Eye (tissue), 1 donor: ENCODE measurements at regions not wholly inside any gene's neighbourhood (a gene's known extent, or its start where the extent isn't known, plus 50 kb on each side); places are given as distances from the start of the nearest gene placed in this dataset.

Source experiments
- DNase-seq: peaks from one replicate; pipeline ENCODE4 v3.0.0-alpha.2; 2015

- no peak for DNase-seq
Measured at GRCh38 chr3:194837457-194838127, 151.9 kb downstream of the FAM43A start.

- no peak for DNase-seq
Measured at GRCh38 chr3:194838236-194838635, 152.6 kb downstream of the FAM43A start.

- DNase-seq, result no peak
Measured at GRCh38 chr3:194840661-194841514, 155.2 kb downstream of the FAM43A start.

GRCh38 chr3:194841515-194841841 is 155.8 kb downstream of the FAM43A start:
- no peak for DNase-seq

GRCh38 chr3:194843556-194843955 is 157.9 kb downstream of the FAM43A start:
- DNase-seq, result no peak

- no peak for DNase-seq
Measured at GRCh38 chr3:194844046-194844445, 158.4 kb downstream of the FAM43A start.

- no peak for DNase-seq
Measured at GRCh38 chr3:194849166-194849875, 163.6 kb downstream of the FAM43A start.

GRCh38 chr3:194851254-194851653 is 165.6 kb downstream of the FAM43A start:
- DNase-seq, result no peak

GRCh38 chr3:194851941-194852340 is 166.3 kb downstream of the FAM43A start:
- no peak for DNase-seq

- DNase-seq, result no peak
Measured at GRCh38 chr3:194852345-194852744, 166.7 kb downstream of the FAM43A start.

- peak; percentile 30 for DNase-seq
Measured at GRCh38 chr3:194852831-194853508, 167.3 kb downstream of the FAM43A start.

GRCh38 chr3:194854206-194854605 is 168.5 kb downstream of the FAM43A start:
- peak; percentile 60 for DNase-seq

GRCh38 chr3:194854659-194855390 is 169.1 kb downstream of the FAM43A start:
- no peak for DNase-seq

GRCh38 chr3:194856296-194856695 is 170.6 kb downstream of the FAM43A start:
- no peak for DNase-seq

- peak; percentile 70 for DNase-seq
Measured at GRCh38 chr3:194857469-194858113, 171.9 kb downstream of the FAM43A start.

GRCh38 chr3:194858382-194858781 is 172.7 kb downstream of the FAM43A start:
- DNase-seq, result no peak

GRCh38 chr3:194860725-194861124 is 175.0 kb downstream of the FAM43A start:
- peak; percentile 54 for DNase-seq

- DNase-seq, result no peak
Measured at GRCh38 chr3:194861375-194861774, 175.7 kb downstream of the FAM43A start.

- DNase-seq, result no peak
Measured at GRCh38 chr3:194865061-194865460, 179.4 kb downstream of the FAM43A start.

- DNase-seq, result no peak
Measured at GRCh38 chr3:194865615-194866014, 179.9 kb downstream of the FAM43A start.

GRCh38 chr3:194866236-194866635 is 180.6 kb downstream of the FAM43A start:
- no peak for DNase-seq
